Liver (tissue), 8 donors: ENCODE measurements at regions not wholly inside any gene's neighbourhood (a gene's known extent, or its start where the extent isn't known, plus 50 kb on each side); places are given as distances from the start of the nearest gene placed in this dataset.

Source experiments
- DNase-seq: peaks from one replicate; pipeline ENCODE4 v3.0.0-alpha.2; 2017; ENCODE audit warnings: low spot score
- H3K27ac ChIP-seq, 2 donors: one replicate each; pipeline ENCODE4 v1.7.0; 2013; ENCODE audit warnings: inconsistent platforms in 2 of 2, low read length in 2 of 2, control low read depth in 1 of 2, low read depth in 1 of 2, mild to moderate bottlenecking in 1 of 2
- H3K27me3 ChIP-seq, 4 donors: one replicate each; pipeline versions ENCODE4 v1.6.1 to v1.7.0; 2013; ENCODE audit warnings: low read length in 3 of 4, inconsistent platforms in 1 of 4, mild to moderate bottlenecking in 1 of 4, moderate library complexity in 1 of 4; ENCODE audit not compliant: control insufficient read depth in 4 of 4, insufficient read depth in 4 of 4
- H3K36me3 ChIP-seq, 4 donors: one replicate each; pipeline versions ENCODE4 v1.6.1 to v1.7.0; 2013; ENCODE audit warnings: low read length in 3 of 4, mild to moderate bottlenecking in 3 of 4, low read depth in 1 of 4, moderate library complexity in 1 of 4; ENCODE audit not compliant: control insufficient read depth in 4 of 4, insufficient read depth in 3 of 4
- H3K4me1 ChIP-seq, 4 donors: one replicate each; pipeline versions ENCODE4 v1.6.1 to v1.7.0; 2013; ENCODE audit warnings: low read length in 3 of 4, mild to moderate bottlenecking in 3 of 4, moderate library complexity in 1 of 4; ENCODE audit not compliant: control insufficient read depth in 4 of 4, insufficient read depth in 4 of 4
- H3K4me3 ChIP-seq, 3 donors: one replicate each; pipeline versions ENCODE4 v1.6.1 to v1.7.0; 2013; ENCODE audit warnings: low read length in 3 of 3, control low read depth in 1 of 3, low read depth in 1 of 3, mild to moderate bottlenecking in 1 of 3
- H3K9ac ChIP-seq, 2 donors: one replicate each; pipeline ENCODE4 v1.7.0; 2013; ENCODE audit warnings: low read length in 2 of 2, mild to moderate bottlenecking in 2 of 2, moderate library complexity in 2 of 2, control low read depth in 1 of 2, low read depth in 1 of 2
- H3K9me3 ChIP-seq, 4 donors: one replicate each; pipeline versions ENCODE4 v1.6.1 to v1.7.0; 2013; ENCODE audit warnings: low read length in 3 of 4; ENCODE audit not compliant: control insufficient read depth in 4 of 4
- CTCF ChIP-seq: fragments of 150-350 bp; IDR thresholded peaks from 2 replicates; pipeline ENCODE4 v1.5.1; 2017; ENCODE audit warnings: improper control_type of control experiment, low read depth, low read length; ENCODE audit not compliant: missing input control
- EGR1 ChIP-seq, 2 donors: IDR thresholded peaks; 2 replicates each; pipeline ENCODE4 v1.6.1; 2016 to 2018; ENCODE audit warnings: antibody characterized with exemption in 2 of 2, low read depth in 2 of 2
- FOXA1 ChIP-seq: IDR thresholded peaks from 2 replicates; pipeline ENCODE4 v1.6.1; 2016; ENCODE audit warnings: antibody characterized with exemption
- FOXA2 ChIP-seq: IDR thresholded peaks from 2 replicates; pipeline ENCODE4 v1.6.1; 2016; ENCODE audit warnings: antibody characterized with exemption
- GABPA ChIP-seq, 2 donors: IDR thresholded peaks in 1 of 2; conservative IDR thresholded peaks in 1 of 2; 2 replicates each; pipeline ENCODE4 v1.6.1; 2016; ENCODE audit warnings: antibody characterized with exemption in 2 of 2, mild to moderate bottlenecking in 1 of 2, moderate library complexity in 1 of 2
- HNF4A ChIP-seq, 2 donors: conservative IDR thresholded peaks; 2 replicates each; pipeline ENCODE4 v1.6.1; 2016; ENCODE audit warnings: antibody characterized with exemption in 2 of 2, mild to moderate bottlenecking in 2 of 2
- HNF4G ChIP-seq: IDR thresholded peaks from 2 replicates; pipeline ENCODE4 v1.6.1; 2016; ENCODE audit warnings: antibody characterized with exemption
- JUND ChIP-seq, 2 donors: IDR thresholded peaks; 2 replicates each; pipeline ENCODE4 v1.6.1; 2016; ENCODE audit warnings: antibody characterized with exemption in 2 of 2
- MAX ChIP-seq: IDR thresholded peaks from 2 replicates; pipeline ENCODE4 v1.6.1; 2016; ENCODE audit warnings: antibody characterized with exemption
- NR2F2 ChIP-seq: IDR thresholded peaks from 2 replicates; pipeline ENCODE4 v1.6.1; 2016; ENCODE audit warnings: antibody characterized with exemption
- RAD21 ChIP-seq, 2 donors: IDR thresholded peaks; 2 replicates each; pipeline ENCODE4 v1.6.1; 2016; ENCODE audit warnings: antibody characterized with exemption in 2 of 2, mild to moderate bottlenecking in 2 of 2
- REST ChIP-seq: IDR thresholded peaks from 2 replicates; pipeline ENCODE4 v1.6.1; 2016; ENCODE audit warnings: antibody characterized with exemption, mild to moderate bottlenecking
- RXRA ChIP-seq, 2 donors: IDR thresholded peaks; 2 replicates each; pipeline ENCODE4 v1.6.1; 2017 to 2018; ENCODE audit warnings: antibody characterized with exemption in 2 of 2, mild to moderate bottlenecking in 1 of 2
- SP1 ChIP-seq: IDR thresholded peaks from 2 replicates; pipeline ENCODE4 v1.6.1; 2018; ENCODE audit warnings: antibody characterized with exemption, mild to moderate bottlenecking
- TAF1 ChIP-seq: conservative IDR thresholded peaks from 2 replicates; pipeline ENCODE4 v1.6.1; 2016; ENCODE audit warnings: antibody characterized with exemption, mild to moderate bottlenecking
- YY1 ChIP-seq: IDR thresholded peaks from 2 replicates; pipeline ENCODE4 v1.6.1; 2016; ENCODE audit warnings: antibody characterized with exemption, mild to moderate bottlenecking
- WGBS: extraction: QIAGEN DNeasy Blood & Tissue Kit; methylation state at CpG from one replicate; pipeline ENCODE4 v1.1.7; 2013; 5-methylcytosine and 5-hydroxymethylcytosine counted together
- TF ChIP-seq, protein P1 (sequence below): IDR thresholded peaks from 2 replicates; pipeline ENCODE4 v1.6.1; 2016; ENCODE audit warnings: antibody characterized with exemption
- TF ChIP-seq, protein P2 (sequence below): IDR thresholded peaks from 2 replicates; pipeline ENCODE4 v1.6.1; 2016; ENCODE audit warnings: antibody characterized with exemption
- donor health status: healthy.
- donor health status: healthy.
- donor health status: healthy.
- donor health status: healthy.
- donor health status: healthy.

GRCh38 chr1:55318116-55318817 is 103.1 kb upstream of the USP24 start:
- Histone ChIP-seq H3K4me1 (no peaks in the 10 kb centered on the region), H3K9ac (no peak overlapping the region), H3K9me3 (no peaks in the 10 kb centered on the region), H3K27ac (peak overlapping the region in 1 of 2 donors; percentile 60), H3K4me3 (no peak overlapping the region), H3K27me3 (no peaks in the 10 kb centered on the region), H3K36me3 (no peaks in the 10 kb centered on the region)
- peak; percentile 20 for DNase-seq
- TF ChIP-seq NR2F2: peak; percentile 79
- no peak for TF ChIP-seq HNF4A (conservative IDR thresholded peaks at IDR 0.05)
- no peak for TF ChIP-seq RXRA (IDR thresholded peaks at IDR 0.05)
- TF ChIP-seq EGR1 (IDR thresholded peaks at IDR 0.05; ENCODE audit: low read depth in 2 of 2): no peak
- 81% methylated on average over 6 of the region's 6 CpGs for WGBS

- Histone ChIP-seq H3K4me1 (no peaks in the 10 kb centered on the region), H3K9me3 (no peaks in the 10 kb centered on the region), H3K36me3 (no peaks in the 10 kb centered on the region), H3K4me3 (no peak overlapping the region), H3K27me3 (no peaks in the 10 kb centered on the region), H3K9ac (no peak overlapping the region), H3K27ac (no peak overlapping the region)
- TF ChIP-seq NR2F2: no peak
- no peak for TF ChIP-seq RXRA (IDR thresholded peaks at IDR 0.05)
- TF ChIP-seq, protein P1, sequence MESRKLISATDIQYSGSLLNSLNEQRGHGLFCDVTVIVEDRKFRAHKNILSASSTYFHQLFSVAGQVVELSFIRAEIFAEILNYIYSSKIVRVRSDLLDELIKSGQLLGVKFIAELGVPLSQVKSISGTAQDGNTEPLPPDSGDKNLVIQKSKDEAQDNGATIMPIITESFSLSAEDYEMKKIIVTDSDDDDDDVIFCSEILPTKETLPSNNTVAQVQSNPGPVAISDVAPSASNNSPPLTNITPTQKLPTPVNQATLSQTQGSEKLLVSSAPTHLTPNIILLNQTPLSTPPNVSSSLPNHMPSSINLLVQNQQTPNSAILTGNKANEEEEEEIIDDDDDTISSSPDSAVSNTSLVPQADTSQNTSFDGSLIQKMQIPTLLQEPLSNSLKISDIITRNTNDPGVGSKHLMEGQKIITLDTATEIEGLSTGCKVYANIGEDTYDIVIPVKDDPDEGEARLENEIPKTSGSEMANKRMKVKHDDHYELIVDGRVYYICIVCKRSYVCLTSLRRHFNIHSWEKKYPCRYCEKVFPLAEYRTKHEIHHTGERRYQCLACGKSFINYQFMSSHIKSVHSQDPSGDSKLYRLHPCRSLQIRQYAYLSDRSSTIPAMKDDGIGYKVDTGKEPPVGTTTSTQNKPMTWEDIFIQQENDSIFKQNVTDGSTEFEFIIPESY: no peak
- TF ChIP-seq HNF4A (conservative IDR thresholded peaks at IDR 0.05): no peak
- TF ChIP-seq, protein P2, sequence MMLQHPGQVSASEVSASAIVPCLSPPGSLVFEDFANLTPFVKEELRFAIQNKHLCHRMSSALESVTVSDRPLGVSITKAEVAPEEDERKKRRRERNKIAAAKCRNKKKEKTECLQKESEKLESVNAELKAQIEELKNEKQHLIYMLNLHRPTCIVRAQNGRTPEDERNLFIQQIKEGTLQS: no peak
- no peak for TF ChIP-seq REST
- TF ChIP-seq FOXA2: no peak
- TF ChIP-seq YY1: no peak
- TF ChIP-seq RAD21 (IDR thresholded peaks at IDR 0.05): no peak
- no peak for TF ChIP-seq EGR1 (IDR thresholded peaks at IDR 0.05; ENCODE audit: low read depth in 2 of 2)
- no peak for TF ChIP-seq MAX
- no peak for TF ChIP-seq TAF1
- no peak for TF ChIP-seq SP1
- TF ChIP-seq FOXA1: no peak
- TF ChIP-seq GABPA (IDR thresholded peaks at IDR 0.05 in 1 of 2, conservative IDR thresholded peaks at IDR 0.05 in 1 of 2): no peak
- TF ChIP-seq CTCF: no peak
- TF ChIP-seq HNF4G: no peak
- no peak for TF ChIP-seq JUND (IDR thresholded peaks at IDR 0.05)
- WGBS: 75% methylated on average over 3 of the region's 3 CpGs
- DNase-seq: peak; percentile 9
Observed at GRCh38 chr1:55317673-55318072, 102.5 kb upstream of the USP24 start.
